HK-2 (cell line): ENCODE measurements at regions not wholly inside any gene's neighbourhood (a gene's known extent, or its start where the extent isn't known, plus 50 kb on each side); places are given as distances from the start of the nearest gene placed in this dataset.

Source experiments
- DNase-seq: peaks from one replicate; pipeline ENCODE4 v3.0.0-alpha.2; 2018; ENCODE audit not compliant: unreplicated experiment

DNA sequence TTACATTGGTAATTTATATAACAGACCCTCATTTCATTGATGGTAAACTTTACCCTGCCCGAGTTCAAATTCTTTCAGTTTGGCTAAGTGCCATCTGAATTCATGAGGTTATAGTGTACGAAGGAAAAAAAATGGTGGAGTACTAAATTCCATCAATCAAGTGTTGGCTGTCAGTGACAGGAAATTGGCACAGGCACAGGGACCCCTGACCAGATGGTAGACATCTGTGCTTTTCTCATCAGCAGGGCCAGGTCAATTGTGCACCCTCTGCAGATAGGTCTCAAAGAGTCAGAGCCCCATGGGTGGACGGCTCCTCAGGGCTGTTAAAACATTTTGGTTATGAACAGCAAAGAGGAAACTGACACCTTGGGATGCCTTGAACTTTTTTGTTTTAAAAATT lies 439.2 kb downstream of the SETBP1 start:
- DNase-seq = no peak

DNA sequence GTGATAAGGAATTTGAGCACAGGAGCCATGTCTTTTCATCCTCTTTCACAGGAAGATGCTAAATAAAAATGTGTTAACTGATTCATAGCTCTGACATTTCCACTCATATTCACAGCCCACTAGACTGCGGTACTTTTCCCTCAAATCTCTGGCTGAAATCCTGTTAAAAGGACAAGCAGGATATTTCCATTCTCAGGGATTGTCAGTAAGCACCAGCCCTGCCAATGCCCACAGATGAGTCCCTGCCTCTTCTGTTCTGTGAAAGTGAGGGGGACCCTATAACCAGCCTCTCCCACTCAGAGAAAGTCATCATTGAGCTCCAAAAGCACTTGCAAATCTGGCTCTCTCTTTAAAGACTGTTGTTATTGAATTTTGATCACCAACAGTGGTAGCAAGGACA lies 440.5 kb downstream of the SETBP1 start:
- DNase-seq = no peak

GRCh38 chr18:45122506-45122905 lies 441.8 kb downstream of the SETBP1 start:
- no peak for DNase-seq

DNA sequence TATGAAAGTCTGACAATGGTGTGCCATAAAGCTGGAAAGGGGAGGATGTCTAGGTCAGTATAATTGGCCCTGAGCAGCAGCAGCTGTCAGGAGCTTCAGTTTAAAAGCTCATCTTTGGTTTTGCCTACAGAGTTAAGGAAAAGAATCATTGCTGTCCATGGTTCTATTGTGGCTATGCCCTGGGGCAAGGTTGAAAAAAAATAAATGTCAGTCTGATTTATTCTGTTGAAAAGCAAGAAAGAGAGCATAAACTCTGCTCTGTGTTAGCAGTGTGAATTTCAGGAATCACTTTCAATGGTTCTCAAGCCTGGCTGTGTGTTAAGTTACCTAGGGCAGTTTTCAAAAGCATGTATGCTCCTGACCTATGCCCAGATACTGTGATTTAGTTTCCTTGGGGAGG lies 446.7 kb downstream of the SETBP1 start:
- DNase-seq = no peak

DNA sequence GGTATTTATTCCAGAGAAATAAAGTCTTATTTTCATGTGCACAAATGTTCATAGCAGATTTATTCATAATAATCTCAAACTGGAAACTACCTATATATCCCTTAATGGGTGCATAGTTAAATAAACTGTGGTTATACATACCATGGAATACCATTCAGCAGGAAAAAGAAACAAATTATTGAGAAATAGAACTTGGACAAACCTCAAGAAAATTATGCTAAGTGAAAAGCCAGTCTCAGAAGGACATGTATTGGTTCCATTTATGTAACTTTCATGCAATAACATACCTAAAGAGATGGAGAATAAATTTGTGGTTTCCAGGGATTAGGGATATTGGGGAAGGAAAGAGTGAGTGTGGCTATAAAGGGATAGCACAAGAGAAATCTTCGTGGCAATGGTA lies 452.6 kb downstream of the SETBP1 start:
- no peak for DNase-seq

GRCh38 chr18:45136381-45137086 lies 455.8 kb downstream of the SETBP1 start:
- no peak for DNase-seq

- no peak for DNase-seq
Observed at GRCh38 chr18:45137087-45137419, 456.4 kb downstream of the SETBP1 start.

DNA sequence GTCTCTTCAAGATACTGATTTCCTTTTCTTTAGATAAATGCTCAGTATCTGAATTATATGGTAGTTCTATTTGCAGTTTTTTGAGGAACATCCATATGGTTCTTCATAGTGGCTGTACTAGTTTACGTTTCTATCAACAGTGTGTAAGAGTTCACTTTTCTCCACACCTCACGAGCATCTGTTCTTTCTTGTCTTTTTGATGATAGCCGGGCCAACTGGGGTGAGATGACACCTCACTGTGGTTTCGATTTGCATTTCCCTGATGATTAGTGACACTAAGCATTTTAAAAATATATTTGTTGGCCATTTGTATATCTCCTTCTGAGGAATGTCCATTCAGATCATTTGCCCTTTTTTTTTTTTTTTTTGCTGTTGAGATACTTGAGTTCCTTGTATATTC lies 458.8 kb downstream of the SETBP1 start:
- DNase-seq = no peak

GRCh38 chr18:45142868-45143267 lies 462.2 kb downstream of the SETBP1 start:
- no peak for DNase-seq

GRCh38 chr18:45149712-45150111 lies 465.6 kb upstream of the SLC14A2 start:
- DNase-seq = no peak

DNA sequence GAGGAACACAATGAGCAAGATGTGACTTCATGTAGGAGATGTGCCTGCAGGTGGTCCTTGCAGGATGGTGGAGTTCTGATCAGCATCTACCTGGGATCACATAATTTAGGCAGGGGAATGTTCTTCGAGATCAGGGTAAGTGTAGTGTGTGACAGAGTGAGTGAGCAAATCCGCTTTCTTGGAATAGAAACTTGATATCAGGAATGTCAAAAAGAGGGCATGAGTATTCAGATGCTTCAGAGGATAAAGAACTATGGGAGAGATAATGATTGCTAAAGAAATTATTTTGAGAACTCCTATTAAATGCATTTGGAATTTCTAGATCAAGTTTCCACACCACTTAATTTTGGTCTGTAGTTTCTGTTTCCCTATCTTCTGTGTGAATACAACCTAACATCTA lies 463.6 kb upstream of the SLC14A2 start:
- DNase-seq = no peak

DNA sequence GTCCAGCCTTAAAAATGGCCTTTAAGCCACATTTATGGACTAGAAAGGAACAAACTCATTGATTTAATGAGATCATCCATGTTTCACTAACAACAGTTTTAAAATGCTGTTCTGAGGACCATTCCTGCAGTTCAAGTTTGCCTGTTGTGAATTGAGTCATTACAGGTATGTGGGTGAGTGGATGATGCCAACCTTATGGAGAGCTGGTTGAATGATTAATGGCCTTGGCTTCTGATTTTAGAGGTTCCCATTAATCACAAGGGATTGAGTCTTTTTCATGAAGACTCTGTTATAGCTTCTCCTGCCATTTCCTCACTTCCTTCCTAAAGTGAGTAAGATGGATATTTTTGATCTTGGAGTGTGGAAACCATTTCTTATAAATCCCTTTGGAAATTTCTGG lies 459.8 kb upstream of the SLC14A2 start:
- no peak for DNase-seq

GRCh38 chr18:45156946-45157345 lies 458.3 kb upstream of the SLC14A2 start:
- DNase-seq = no peak

DNA sequence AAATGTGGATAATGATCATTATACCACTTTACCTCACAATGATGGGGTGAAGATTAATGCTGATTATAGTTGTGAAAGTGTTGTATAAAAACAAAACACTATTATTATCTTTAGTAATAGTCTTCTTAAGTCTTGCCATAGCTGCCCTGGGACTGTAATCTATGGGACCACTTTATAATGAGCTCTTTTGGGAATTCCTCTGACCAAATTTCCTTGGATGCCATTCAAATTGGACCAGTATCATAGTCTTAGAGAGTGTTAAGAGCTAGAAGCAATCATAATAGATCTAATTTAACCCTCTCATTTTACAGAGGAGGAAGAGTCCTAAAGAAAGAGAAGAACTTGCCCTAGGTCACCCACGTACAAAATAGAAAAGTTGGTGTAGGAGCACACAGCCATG lies 457.7 kb upstream of the SLC14A2 start:
- no peak for DNase-seq

GRCh38 chr18:45161850-45162249 lies 453.4 kb upstream of the SLC14A2 start:
- no peak for DNase-seq

- no peak for DNase-seq
Observed at GRCh38 chr18:45163871-45164270, 451.4 kb upstream of the SLC14A2 start.

- no peak for DNase-seq
Observed at GRCh38 chr18:45164551-45164950, 450.7 kb upstream of the SLC14A2 start.

DNA sequence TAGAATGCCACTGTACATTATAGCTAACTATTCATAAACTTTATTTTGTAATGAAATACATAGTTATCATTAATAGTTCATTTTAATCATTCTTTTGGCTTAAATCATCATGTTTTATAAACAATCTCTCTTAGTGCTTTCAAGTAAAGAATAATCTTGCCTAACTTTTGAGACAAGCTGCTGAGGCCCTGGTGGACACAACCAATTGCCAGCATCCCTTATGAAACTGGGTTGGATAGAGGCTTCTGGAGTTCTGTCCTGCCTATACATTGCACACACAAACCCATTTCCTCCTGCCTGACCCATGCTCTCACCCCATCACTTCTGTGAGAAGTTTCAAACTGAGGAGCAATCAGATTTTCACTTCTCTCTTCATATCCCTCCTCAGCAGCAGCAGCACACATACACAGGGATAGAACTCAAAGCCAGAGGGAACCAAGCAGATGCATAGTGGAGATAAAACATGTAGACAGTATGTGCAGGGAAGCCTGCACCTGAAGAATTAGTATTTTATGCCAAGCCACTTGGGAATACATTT lies 450.0 kb upstream of the SLC14A2 start:
- no peak for DNase-seq

GRCh38 chr18:45165871-45166270 lies 449.4 kb upstream of the SLC14A2 start:
- no peak for DNase-seq

DNA sequence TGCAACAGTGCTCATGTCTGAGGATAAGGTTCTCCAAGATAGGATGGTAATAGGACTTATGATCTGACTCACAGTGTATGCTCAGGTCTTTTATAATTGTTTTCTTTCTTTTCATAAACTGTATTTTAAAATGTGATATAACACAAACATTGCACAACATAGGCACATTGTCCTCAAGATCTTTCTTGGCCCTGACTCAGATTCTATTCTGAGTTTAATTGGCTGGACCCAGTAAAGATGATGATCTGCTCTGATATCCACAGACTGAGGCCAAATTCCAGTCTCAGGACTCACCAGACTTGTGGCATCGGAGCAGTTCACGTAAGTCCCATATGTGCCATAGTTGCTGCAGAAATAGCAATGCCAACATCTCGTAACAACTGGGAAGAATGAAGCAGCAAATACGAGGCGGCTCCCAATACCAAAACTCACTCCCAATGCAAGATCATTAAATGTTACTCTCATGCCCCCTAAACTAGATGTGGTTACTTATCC lies 448.9 kb upstream of the SLC14A2 start:
- DNase-seq = no peak

DNA sequence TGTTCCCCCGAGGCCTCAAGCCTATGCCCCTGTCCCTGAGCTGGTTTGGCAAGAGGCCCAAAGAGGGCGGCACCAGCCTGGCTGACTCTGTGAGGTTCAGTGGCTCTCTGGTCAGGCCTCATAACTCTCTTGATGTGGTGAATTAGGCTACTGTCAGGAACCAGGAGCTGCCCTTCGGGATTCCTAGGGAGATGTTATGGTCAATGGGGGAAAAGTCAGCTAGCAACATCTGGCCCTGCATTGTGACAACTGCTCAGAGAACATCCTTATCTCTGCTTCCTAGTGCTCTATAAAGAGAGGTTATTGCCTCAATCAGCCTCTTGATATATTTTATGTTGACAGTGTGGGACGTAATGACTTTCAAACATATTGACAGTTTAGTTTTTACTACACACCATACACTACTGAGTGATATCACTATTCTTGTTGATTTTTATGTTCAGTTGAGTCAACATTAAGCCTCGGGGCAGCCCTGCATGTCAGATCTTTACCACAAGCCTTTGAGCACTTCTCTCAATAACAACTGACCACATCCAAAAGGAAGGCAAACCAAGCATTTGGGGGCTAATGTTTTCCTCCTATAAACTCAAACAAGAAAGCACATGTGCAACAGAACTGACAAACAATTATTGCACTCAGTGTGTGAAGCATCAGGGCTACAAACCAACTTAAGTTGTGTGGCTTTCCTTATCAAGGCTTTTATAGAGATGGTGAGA lies 448.3 kb upstream of the SLC14A2 start:
- no peak for DNase-seq

- DNase-seq = no peak
Observed at GRCh38 chr18:45167631-45168280, 447.5 kb upstream of the SLC14A2 start.
